GM12875 (cell line): ENCODE measurements at regions not wholly inside any gene's neighbourhood (a gene's known extent, or its start where the extent isn't known, plus 50 kb on each side); places are given as distances from the start of the nearest gene placed in this dataset.

ENCODE experiments used
- H3K4me3 ChIP-seq: one replicate; pipeline ENCODE4 v1.5.1; 2011; ENCODE audit warnings: low read depth, low read length, control low read depth
- CTCF ChIP-seq: IDR thresholded peaks from 2 replicates; pipeline ENCODE4 v1.5.1; 2011; ENCODE audit warnings: low read depth, mild to moderate bottlenecking, control low read depth, inconsistent platforms, low read length, moderate library complexity, borderline replicate concordance; ENCODE audit not compliant: insufficient read depth

DNA sequence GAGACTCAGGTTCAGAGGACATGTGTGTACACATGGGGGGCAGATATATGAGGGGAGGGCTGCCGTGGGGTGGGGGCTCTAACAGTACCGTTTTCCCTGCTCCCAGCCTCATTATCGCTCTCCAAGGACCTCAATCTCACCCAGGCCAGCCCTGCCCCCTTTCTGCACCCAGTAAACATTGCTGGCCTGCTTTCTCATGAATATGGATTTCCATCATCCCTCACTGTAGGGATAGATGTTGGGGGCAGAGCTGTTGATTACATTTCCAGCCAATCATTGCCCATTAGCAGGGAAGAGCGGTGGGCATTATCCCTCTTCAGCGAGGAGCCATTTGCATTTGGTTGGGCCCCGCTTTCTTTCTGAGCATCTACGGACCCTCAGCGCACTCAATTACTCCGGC is 273.8 kb downstream of the RPS6KC1 start:
- no peak overlapping the region for H3K4me3 ChIP-seq
- no peak for TF ChIP-seq CTCF

DNA sequence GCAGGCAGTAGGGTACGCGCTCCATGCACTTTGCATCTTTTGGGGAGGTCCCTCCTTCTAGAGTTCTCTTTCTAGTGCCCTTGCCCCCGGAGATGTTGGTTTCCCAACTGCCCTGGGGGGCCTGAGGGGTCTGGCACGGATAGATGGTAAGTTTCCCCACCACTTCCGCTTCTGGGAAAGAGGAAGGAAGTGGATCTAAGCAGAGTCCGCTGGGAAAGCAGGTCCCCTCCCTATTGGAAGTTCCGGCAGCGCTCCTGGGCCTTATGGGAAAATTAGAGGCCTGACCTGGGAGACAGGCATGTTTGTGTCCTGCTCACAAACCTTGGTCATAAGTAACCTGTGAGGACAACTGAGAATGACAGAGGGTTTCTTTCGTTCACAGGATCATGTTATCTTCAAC is 274.4 kb downstream of the RPS6KC1 start:
- no peak for TF ChIP-seq CTCF
- no peak overlapping the region for H3K4me3 ChIP-seq

GRCh38 chr1:213326281-213327016 is 275.4 kb downstream of the RPS6KC1 start:
- no peak overlapping the region for H3K4me3 ChIP-seq
- no peak for TF ChIP-seq CTCF

- no peak overlapping the region for H3K4me3 ChIP-seq
- no peak for TF ChIP-seq CTCF
Observed at GRCh38 chr1:213327017-213327667, 276.1 kb downstream of the RPS6KC1 start.

GRCh38 chr1:213329406-213330008 is 278.5 kb downstream of the RPS6KC1 start:
- no peak overlapping the region for H3K4me3 ChIP-seq
- TF ChIP-seq CTCF = no peak

DNA sequence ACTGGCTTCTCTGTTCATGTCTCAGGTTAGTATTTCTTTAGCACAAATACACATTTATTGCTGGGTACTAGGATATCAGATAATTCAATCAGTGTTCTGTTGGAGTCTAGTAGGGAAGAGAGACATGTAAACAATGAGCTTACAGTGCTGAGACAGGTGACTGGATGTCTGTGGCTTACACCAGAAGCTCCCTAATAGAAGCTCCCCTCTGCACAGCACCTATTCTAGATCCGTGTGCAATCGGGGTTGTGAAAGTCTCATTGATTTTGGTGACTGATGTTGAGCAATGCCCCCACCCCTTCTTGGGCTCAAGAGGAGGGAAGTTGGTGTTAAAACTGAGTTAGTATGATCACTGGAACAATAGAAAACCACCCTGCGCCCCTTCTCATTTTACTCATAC is 279.2 kb downstream of the RPS6KC1 start:
- TF ChIP-seq CTCF = no peak
- no peak overlapping the region for H3K4me3 ChIP-seq
